22Rv1 (cell line): ENCODE measurements at regions not wholly inside any gene's neighbourhood (a gene's known extent, or its start where the extent isn't known, plus 50 kb on each side); places are given as distances from the start of the nearest gene placed in this dataset.

Source experiments
- ZFX ChIP-seq: fragments of 450-650 bp; IDR thresholded peaks from 2 replicates; pipeline ENCODE4 v1.6.1; 2017; ENCODE audit warnings: antibody characterized with exemption, borderline replicate concordance
- TF ChIP-seq, protein P1 (sequence below): fragments of 450-650 bp; IDR thresholded peaks from 2 replicates; pipeline ENCODE4 v1.5.1; 2017; ENCODE audit warnings: mild to moderate bottlenecking

GRCh38 chr22:27377501-27378295 lies 423.9 kb downstream of the MN1 start:
- TF ChIP-seq, protein P1, sequence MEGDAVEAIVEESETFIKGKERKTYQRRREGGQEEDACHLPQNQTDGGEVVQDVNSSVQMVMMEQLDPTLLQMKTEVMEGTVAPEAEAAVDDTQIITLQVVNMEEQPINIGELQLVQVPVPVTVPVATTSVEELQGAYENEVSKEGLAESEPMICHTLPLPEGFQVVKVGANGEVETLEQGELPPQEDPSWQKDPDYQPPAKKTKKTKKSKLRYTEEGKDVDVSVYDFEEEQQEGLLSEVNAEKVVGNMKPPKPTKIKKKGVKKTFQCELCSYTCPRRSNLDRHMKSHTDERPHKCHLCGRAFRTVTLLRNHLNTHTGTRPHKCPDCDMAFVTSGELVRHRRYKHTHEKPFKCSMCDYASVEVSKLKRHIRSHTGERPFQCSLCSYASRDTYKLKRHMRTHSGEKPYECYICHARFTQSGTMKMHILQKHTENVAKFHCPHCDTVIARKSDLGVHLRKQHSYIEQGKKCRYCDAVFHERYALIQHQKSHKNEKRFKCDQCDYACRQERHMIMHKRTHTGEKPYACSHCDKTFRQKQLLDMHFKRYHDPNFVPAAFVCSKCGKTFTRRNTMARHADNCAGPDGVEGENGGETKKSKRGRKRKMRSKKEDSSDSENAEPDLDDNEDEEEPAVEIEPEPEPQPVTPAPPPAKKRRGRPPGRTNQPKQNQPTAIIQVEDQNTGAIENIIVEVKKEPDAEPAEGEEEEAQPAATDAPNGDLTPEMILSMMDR = no peak
- no peak for TF ChIP-seq ZFX
